ENCODE measurements at regions not wholly inside any gene's neighbourhood (a gene's known extent, or its start where the extent isn't known, plus 50 kb on each side); places are given as distances from the start of the nearest gene placed in this dataset.

DNA sequence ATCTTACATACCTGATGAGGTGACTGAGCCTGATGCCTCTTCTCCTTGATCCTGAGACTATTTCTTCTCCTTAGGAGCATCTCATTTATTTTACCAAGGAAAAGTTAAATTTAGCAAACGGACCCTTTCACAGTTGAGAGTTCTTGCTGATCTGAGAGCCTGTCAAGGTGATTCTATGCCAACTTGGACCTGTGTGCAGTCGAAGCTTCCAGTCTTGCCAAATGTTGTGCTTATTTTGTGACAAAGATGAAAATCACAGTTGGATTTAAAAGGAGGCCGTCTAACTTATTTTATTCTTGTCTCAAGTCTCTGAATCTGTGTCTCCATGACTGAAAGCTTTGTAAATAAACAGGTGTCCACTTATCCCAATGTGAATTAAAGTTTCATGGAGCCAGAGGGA, 296.3 kb upstream of the EPHA3 start:
- CTCF ChIA-PET: no interaction called here
- POLR2A ChIA-PET: no interaction called here

DNA sequence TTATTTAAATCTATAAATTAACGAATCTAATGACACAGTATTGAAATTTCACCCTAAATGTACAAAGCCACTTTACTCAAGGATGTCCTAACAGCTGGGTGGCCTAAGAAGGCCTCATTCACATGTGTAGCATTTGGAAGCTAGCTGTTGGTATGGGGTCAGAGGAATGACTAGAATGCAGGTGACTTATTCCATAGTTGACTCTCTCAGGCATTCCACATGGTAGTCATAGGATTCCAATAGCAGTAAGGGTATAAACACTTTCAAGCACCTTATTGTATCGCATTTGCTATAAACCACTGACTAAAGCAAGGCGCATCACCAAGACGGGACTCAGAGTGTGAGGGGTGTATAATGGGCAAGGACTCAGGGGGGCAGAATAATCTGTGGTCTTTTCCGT, 294.8 kb upstream of the EPHA3 start:
- TF ChIP-seq ZNF384 (IDR thresholded peaks at IDR 0.05) (no peak), LEF1 (IDR thresholded peaks at IDR 0.05; ENCODE audit: borderline replicate concordance) (no peak), FOXK2 (IDR thresholded peaks at IDR 0.05) (no peak), TARDBP (IDR thresholded peaks at IDR 0.05) (no peak), FOXM1 (IDR thresholded peaks at IDR 0.05; ENCODE audit: borderline replicate concordance) (no peak), SP1 (IDR thresholded peaks at IDR 0.05) (no peak), BHLHE40 (IDR thresholded peaks at IDR 0.05; ENCODE audit: borderline replicate concordance) (no peak), ELF4 (IDR thresholded peaks at IDR 0.05) (no peak), FOXA1 (IDR thresholded peaks at IDR 0.05) (no peak), HDGF (IDR thresholded peaks at IDR 0.05; ENCODE audit: borderline replicate concordance) (no peak), CTBP1 (IDR thresholded peaks at IDR 0.05; ENCODE audit: borderline replicate concordance) (no peak), SUZ12 (IDR thresholded peaks at IDR 0.05) (no peak), L3MBTL2 (conservative IDR thresholded peaks at IDR 0.05) (no peak), ARNT (IDR thresholded peaks at IDR 0.05) (no peak), NFRKB (IDR thresholded peaks at IDR 0.05) (no peak)
- TF ChIP-seq, protein P1, sequence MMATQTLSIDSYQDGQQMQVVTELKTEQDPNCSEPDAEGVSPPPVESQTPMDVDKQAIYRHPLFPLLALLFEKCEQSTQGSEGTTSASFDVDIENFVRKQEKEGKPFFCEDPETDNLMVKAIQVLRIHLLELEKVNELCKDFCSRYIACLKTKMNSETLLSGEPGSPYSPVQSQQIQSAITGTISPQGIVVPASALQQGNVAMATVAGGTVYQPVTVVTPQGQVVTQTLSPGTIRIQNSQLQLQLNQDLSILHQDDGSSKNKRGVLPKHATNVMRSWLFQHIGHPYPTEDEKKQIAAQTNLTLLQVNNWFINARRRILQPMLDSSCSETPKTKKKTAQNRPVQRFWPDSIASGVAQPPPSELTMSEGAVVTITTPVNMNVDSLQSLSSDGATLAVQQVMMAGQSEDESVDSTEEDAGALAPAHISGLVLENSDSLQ (IDR thresholded peaks at IDR 0.05): no peak
- DNase-seq (ENCODE audit: extremely low spot score): no peak
- CTCF ChIA-PET: no interaction called here
- POLR2A ChIA-PET: no interaction called here

More for the DNA sequence above, 296.3 kb upstream of the EPHA3 start:
- DNase-seq (ENCODE audit: extremely low spot score): no peak
- TF ChIP-seq TARDBP (IDR thresholded peaks at IDR 0.05) (no peak), ARNT (IDR thresholded peaks at IDR 0.05) (no peak), FOXK2 (IDR thresholded peaks at IDR 0.05) (no peak)

DNA sequence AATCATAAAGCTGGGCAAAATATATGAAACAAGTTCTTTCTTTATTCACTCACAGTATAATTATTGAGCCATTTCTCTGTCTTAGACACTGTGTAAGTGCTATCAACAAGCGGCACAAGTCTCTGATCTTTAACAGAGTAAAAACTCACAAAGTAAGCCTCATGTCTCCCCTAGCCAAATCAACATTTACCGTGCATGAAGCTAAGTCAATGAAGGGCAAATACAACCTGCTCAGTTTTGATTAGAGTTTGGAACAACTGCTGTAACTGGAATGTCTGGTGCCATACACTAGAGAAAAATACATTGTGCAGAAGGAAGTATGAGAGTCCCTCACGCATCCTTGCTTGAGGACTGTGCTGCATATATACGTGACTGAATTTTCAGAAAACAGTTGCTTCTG, 291.0 kb upstream of the EPHA3 start:
- DNase-seq (ENCODE audit: extremely low spot score): no peak
- POLR2A ChIA-PET: no interaction called here
- TF ChIP-seq FOXA1 (IDR thresholded peaks at IDR 0.05) (no peak), HDGF (IDR thresholded peaks at IDR 0.05; ENCODE audit: borderline replicate concordance) (no peak), SUZ12 (IDR thresholded peaks at IDR 0.05) (no peak), ARNT (IDR thresholded peaks at IDR 0.05) (no peak), FOXK2 (IDR thresholded peaks at IDR 0.05) (no peak), ZNF384 (IDR thresholded peaks at IDR 0.05) (no peak), BHLHE40 (IDR thresholded peaks at IDR 0.05; ENCODE audit: borderline replicate concordance) (no peak), TARDBP (IDR thresholded peaks at IDR 0.05) (no peak), NFRKB (IDR thresholded peaks at IDR 0.05) (no peak), SP1 (IDR thresholded peaks at IDR 0.05) (no peak), LEF1 (IDR thresholded peaks at IDR 0.05; ENCODE audit: borderline replicate concordance) (no peak), CTBP1 (IDR thresholded peaks at IDR 0.05; ENCODE audit: borderline replicate concordance) (no peak), FOXM1 (IDR thresholded peaks at IDR 0.05; ENCODE audit: borderline replicate concordance) (no peak)
- TF ChIP-seq, protein P1 (IDR thresholded peaks at IDR 0.05): no peak
- CTCF ChIA-PET: no interaction called here

DNA sequence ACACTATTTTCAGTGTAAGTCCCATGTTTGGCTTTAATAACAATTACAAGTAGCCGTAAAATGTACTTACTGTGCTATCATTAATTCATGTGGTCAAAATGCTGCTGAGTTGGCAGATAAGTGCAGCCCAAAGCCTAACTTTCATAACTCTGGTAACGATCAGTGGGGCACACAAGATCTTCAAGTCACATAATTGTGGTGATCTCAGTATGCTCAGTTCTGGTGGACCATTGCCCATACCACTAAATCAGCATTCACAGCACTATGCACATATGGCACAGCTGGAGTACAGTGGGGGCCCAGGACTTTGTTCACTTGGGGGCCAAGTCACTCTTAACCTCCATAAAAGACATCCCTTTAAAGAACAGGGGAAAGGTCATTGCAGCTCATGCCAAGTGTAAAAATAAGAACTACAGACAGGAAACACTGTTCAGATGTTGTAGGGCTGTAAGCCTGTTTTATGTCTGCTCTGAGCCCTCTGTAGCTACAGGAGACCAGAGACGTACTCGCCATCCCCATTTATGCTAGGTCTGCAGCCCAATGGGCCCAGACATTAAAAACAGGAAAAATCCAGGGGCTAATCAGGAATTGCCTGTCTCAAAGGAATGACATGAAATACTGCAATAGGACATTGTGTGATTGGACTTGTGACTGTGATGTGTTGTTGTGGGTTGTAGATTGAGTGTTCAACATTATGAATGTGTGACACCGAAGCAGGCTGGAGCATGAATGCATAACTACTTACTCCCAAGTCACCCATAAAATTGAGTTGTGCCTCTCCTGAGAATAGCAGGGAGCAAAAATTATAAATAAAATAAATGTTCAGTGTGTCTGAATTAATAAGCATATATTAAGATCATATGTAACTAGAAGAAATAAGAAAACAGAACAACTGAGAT, 282.5 kb upstream of the EPHA3 start:
- DNase-seq (ENCODE audit: extremely low spot score): no peak
- ChIA-PET CTCF (no interaction called here), POLR2A (no interaction called here)
- no peak for TF ChIP-seq SUZ12 (IDR thresholded peaks at IDR 0.05)
- TF ChIP-seq FOXA1 (IDR thresholded peaks at IDR 0.05): no peak
- TF ChIP-seq LEF1 (IDR thresholded peaks at IDR 0.05; ENCODE audit: borderline replicate concordance): no peak
- TF ChIP-seq ZNF384 (IDR thresholded peaks at IDR 0.05): no peak
- TF ChIP-seq FOXK2 (IDR thresholded peaks at IDR 0.05): no peak
- TF ChIP-seq BHLHE40 (IDR thresholded peaks at IDR 0.05; ENCODE audit: borderline replicate concordance): no peak
- no peak for TF ChIP-seq ELF4 (IDR thresholded peaks at IDR 0.05)
- no peak for TF ChIP-seq FOXM1 (IDR thresholded peaks at IDR 0.05; ENCODE audit: borderline replicate concordance)
- no peak for TF ChIP-seq ARNT (IDR thresholded peaks at IDR 0.05)
- no peak for TF ChIP-seq HDGF (IDR thresholded peaks at IDR 0.05; ENCODE audit: borderline replicate concordance)
- TF ChIP-seq SP1 (IDR thresholded peaks at IDR 0.05): no peak
- no peak for TF ChIP-seq TARDBP (IDR thresholded peaks at IDR 0.05)
- TF ChIP-seq CTBP1 (IDR thresholded peaks at IDR 0.05; ENCODE audit: borderline replicate concordance): no peak
- TF ChIP-seq NFRKB (IDR thresholded peaks at IDR 0.05): no peak
- TF ChIP-seq, protein P1 (IDR thresholded peaks at IDR 0.05): no peak
- TF ChIP-seq L3MBTL2 (conservative IDR thresholded peaks at IDR 0.05): no peak

DNA sequence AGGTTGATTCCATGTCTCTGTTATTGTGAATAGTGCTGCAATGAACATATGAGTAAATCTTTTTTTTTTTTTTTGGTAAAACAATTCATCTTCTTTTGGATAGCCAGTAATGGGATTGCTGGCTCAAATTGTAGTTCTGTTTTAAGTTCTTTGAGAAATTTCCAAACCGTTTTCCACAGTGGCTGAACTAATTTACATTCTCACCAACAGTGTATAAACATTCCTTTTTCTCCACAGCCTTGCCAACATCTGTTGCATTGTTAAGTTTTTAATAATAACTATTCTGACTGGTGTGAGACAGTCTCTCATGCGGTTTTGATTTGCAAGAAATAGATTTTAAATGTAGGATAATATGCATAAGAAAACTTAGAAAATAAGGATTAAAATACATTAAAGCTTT, 279.0 kb upstream of the EPHA3 start:
- POLR2A ChIA-PET: no interaction called here
- CTCF ChIA-PET: no interaction called here
- TF ChIP-seq ELF4 (IDR thresholded peaks at IDR 0.05): no peak
- no peak for TF ChIP-seq TARDBP (IDR thresholded peaks at IDR 0.05)
- TF ChIP-seq BHLHE40 (IDR thresholded peaks at IDR 0.05; ENCODE audit: borderline replicate concordance): no peak
- no peak for TF ChIP-seq ARNT (IDR thresholded peaks at IDR 0.05)
- TF ChIP-seq FOXA1 (IDR thresholded peaks at IDR 0.05): no peak
- TF ChIP-seq SUZ12 (IDR thresholded peaks at IDR 0.05): no peak
- TF ChIP-seq LEF1 (IDR thresholded peaks at IDR 0.05; ENCODE audit: borderline replicate concordance): no peak
- no peak for TF ChIP-seq FOXM1 (IDR thresholded peaks at IDR 0.05; ENCODE audit: borderline replicate concordance)
- no peak for TF ChIP-seq SP1 (IDR thresholded peaks at IDR 0.05)
- no peak for TF ChIP-seq FOXK2 (IDR thresholded peaks at IDR 0.05)
- TF ChIP-seq L3MBTL2 (conservative IDR thresholded peaks at IDR 0.05): no peak
- no peak for TF ChIP-seq HDGF (IDR thresholded peaks at IDR 0.05; ENCODE audit: borderline replicate concordance)
- no peak for TF ChIP-seq CTBP1 (IDR thresholded peaks at IDR 0.05; ENCODE audit: borderline replicate concordance)
- TF ChIP-seq ZNF384 (IDR thresholded peaks at IDR 0.05): no peak

DNA sequence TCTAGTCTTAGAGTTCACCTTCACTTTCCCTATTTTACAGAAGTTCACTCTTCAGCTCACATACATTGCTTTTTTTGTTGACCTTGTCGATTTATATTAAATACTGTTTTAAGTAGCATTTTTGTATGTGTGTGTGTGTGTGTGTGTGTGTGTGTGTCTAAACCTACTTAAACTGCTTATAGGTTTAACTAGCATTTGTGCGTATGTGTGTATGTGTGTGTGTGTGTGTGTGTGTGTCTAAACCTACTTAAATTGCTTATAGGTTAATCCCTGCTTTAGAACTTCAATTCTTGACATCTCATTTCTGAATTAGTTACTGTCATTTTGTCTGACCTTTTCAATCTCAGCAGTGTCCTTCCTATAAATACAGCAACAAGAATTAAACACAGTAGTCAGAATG, 254.8 kb upstream of the EPHA3 start:
- POLR2A ChIA-PET: no interaction called here
- TF ChIP-seq FOXA1 (IDR thresholded peaks at IDR 0.05) (no peak), BHLHE40 (IDR thresholded peaks at IDR 0.05; ENCODE audit: borderline replicate concordance) (no peak)
- no peak for DNase-seq (ENCODE audit: extremely low spot score)
- CTCF ChIA-PET: no interaction called here

More for the DNA sequence above, 279.0 kb upstream of the EPHA3 start:
- no peak for DNase-seq (ENCODE audit: extremely low spot score)

All from HEK293T (cell line).